GM12865 (cell line): ENCODE measurements at regions not wholly inside any gene's neighbourhood (a gene's known extent, or its start where the extent isn't known, plus 50 kb on each side); places are given as distances from the start of the nearest gene placed in this dataset.

Experiments used
- DNase-seq: peaks from one replicate; pipeline ENCODE4 v3.0.0; 2010; ENCODE audit warnings: low read depth
- H3K4me3 ChIP-seq: 2 replicates; pipeline ENCODE4 v1.5.1; 2011; ENCODE audit warnings: mild to moderate bottlenecking, low read depth, low read length, control low read depth
- CTCF ChIP-seq: IDR thresholded peaks from 2 replicates; pipeline ENCODE4 v1.5.1; 2011; ENCODE audit warnings: low read length, control low read depth, low read depth, inconsistent platforms; ENCODE audit not compliant: insufficient read depth; ENCODE audit errors: missing control alignments

GRCh38 chr3:67192466-67192865 is 194.4 kb downstream of the KBTBD8 start:
- no peak for DNase-seq
- H3K4me3 ChIP-seq = no peak overlapping the region
- TF ChIP-seq CTCF = no peak

- H3K4me3 ChIP-seq = no peak overlapping the region
- no peak for DNase-seq
- TF ChIP-seq CTCF = no peak
These were observed 198.6 kb downstream of the KBTBD8 start for GRCh38 chr3:67196677-67197076.

GRCh38 chr3:67198374-67198773 is 200.3 kb downstream of the KBTBD8 start:
- no peak for DNase-seq
- no peak overlapping the region for H3K4me3 ChIP-seq
- TF ChIP-seq CTCF = no peak

GRCh38 chr3:67200618-67201017 is 202.5 kb downstream of the KBTBD8 start:
- no peak overlapping the region for H3K4me3 ChIP-seq
- TF ChIP-seq CTCF = no peak
- DNase-seq = no peak

- TF ChIP-seq CTCF = no peak
- no peak overlapping the region for H3K4me3 ChIP-seq
These were observed 202.9 kb downstream of the KBTBD8 start for GRCh38 chr3:67201026-67201425.

GRCh38 chr3:67202053-67202452 is 203.9 kb downstream of the KBTBD8 start:
- no peak overlapping the region for H3K4me3 ChIP-seq
- no peak for TF ChIP-seq CTCF
- no peak for DNase-seq

More at GRCh38 chr3:67201026-67201425, 202.9 kb downstream of the KBTBD8 start:
- no peak for DNase-seq

- no peak overlapping the region for H3K4me3 ChIP-seq
- TF ChIP-seq CTCF = no peak
- no peak for DNase-seq
These were observed 206.8 kb downstream of the KBTBD8 start for GRCh38 chr3:67204951-67205350.
